LNCAP (cell line): ENCODE measurements at regions not wholly inside any gene's neighbourhood (a gene's known extent, or its start where the extent isn't known, plus 50 kb on each side); places are given as distances from the start of the nearest gene placed in this dataset.

Source experiments
- CTCF ChIP-seq: fragments of 450-650 bp; IDR thresholded peaks from 2 replicates; pipeline ENCODE4 v1.5.1; 2017; ENCODE audit warnings: mild to moderate bottlenecking

DNA sequence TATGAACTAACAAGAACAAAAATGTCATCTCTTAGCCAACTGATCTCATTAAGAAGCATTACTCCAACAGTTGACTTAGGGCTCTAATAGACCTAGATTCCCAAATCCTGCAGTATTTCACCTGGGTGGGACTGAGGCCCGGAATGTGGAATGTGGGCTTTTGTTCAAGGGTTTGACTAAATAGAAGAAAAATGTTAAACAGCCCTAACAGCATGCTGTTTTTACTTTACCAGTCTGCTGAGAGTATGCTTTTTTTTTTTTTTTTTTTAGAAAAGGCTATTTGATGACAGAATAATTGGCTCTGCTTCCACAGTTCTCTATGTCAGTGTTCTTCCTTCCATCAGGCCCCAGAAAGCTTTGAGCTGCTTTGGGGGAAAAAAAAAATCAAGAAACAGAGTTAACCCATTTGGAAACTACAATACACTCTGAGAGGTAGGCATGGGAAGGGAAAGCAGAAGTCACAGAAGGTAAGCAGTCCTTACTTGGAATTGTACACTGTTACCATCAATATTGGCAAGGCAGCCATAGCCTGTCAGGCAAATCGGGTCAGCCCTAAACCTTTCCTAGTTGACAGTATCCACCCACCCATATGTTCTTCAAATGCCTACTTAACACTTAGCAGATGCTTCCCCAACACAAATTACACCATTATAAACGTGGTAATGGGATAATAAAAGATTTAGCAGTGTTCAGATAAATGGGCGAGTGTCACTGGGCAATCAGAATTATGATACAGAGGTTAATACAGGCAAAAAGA, 224.2 kb downstream of the CNTN3 start:
- TF ChIP-seq CTCF = no peak

- TF ChIP-seq CTCF = no peak
Measured at GRCh38 chr3:74387111-74387735, 227.2 kb downstream of the CNTN3 start.

- TF ChIP-seq CTCF = no peak
Measured at GRCh38 chr3:74384159-74384558, 230.3 kb downstream of the CNTN3 start.

DNA sequence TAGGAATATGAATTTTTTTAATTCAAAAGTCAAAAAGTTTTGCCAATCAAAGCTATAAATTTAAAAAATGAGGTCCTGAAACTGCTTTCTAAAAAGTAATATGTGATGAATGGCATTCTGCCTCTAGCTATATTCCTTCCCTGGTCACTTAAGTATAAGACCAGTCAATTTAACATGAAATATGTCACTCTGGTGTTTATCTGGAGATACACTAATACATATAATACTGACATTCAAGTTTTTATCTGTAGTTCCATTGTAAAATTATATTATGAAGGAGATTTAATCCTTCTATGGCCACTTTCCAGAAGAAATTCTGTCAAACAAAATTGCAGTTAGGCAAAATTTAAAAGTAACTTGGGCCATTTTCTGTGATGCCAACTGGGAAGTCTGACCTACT, 236.8 kb downstream of the CNTN3 start:
- TF ChIP-seq CTCF = no peak

DNA sequence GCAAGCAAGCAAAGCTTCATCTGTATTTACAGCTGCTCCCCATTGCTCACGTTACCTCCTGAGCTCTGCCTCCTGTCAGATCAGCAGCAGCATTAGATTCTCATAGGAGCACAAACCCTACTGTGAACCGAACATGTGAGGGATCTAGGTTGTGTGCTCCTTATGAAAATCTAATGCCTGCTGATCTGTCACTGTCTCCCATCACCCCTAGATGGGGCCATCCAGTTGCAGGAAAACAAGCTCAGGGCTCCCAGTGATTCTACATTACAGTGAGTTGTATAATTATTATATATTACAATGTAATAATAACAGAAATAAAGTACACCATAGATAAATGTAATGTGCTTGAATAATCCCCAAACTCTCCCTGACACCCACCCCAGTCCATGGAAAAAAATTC, 238.1 kb downstream of the CNTN3 start:
- TF ChIP-seq CTCF = peak; percentile 59

- TF ChIP-seq CTCF = no peak
Measured at GRCh38 chr3:74375653-74376052, 238.8 kb downstream of the CNTN3 start.

GRCh38 chr3:74372743-74373142, 241.7 kb downstream of the CNTN3 start:
- TF ChIP-seq CTCF = no peak
